ENCODE measurements at regions not wholly inside any gene's neighbourhood (a gene's known extent, or its start where the extent isn't known, plus 50 kb on each side); places are given as distances from the start of the nearest gene placed in this dataset.

DNA sequence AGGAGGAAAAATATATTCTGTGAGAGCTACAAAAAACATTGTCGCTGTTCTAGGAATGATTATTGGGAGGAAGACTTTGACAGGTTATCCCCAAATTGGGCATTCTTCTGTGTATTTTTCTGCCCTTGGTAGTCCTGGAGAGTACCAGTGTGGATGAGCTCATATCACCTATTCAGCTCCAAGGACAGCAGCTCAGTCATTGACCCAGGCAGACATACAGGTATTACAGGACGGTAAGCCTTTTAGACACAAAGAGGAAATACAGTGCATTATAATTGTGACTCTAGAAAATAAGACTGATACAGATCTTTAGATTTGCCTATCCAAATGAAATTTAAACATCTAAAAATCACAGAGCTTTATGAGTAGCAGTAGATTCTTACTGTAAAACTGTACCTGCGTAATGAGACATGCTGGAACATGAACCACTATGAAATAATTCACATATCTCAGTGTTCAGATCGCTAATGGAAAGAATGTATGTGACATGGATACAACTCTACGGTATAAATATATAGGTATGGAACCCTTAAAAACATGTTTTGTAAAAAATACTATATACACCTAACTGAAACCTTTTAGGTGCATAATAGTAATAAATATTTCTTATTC, 56.0 kb downstream of the PLK2 start:
- DNase-seq (ENCODE audit: low read depth), result no peak

DNA sequence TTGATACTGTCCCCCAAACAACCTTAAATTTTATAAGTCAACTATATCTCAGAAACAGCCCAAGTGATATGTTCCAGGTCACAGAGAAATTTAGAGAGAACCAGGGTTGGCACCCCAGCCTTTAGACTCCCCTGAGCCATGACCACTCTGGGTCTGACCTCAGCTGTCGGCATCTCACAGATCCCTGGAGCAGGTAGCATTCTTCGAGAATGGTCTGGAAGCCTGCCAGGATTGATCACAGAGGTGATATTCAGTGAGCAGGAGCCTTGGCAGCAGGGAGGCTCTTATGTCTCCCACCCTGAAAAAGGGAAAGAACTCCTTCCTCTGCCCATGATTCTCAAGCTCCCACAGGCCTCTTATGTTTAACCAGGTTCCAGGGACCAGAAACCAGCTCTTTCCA, 58.2 kb downstream of the PLK2 start:
- no peak for DNase-seq (ENCODE audit: low read depth)

DNA sequence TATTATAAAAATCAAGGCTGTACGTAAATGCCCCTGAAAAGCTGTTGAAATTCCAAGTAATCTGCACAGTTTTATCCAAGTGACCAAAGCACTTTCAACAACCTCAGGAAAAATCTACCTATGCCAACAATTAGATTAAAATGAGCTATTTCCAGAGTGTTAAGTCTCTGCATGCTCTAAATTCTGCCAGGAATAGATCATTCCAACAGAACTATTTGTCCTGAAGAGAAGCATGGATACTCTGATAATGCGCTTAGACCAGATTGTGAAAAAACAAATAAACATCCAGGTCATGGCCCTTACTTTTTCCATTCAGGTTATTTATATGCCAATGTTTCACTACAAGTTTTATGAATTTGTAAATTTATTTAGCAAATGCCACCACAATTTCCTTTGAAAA, 59.1 kb downstream of the PLK2 start:
- DNase-seq (ENCODE audit: low read depth), result no peak

DNA sequence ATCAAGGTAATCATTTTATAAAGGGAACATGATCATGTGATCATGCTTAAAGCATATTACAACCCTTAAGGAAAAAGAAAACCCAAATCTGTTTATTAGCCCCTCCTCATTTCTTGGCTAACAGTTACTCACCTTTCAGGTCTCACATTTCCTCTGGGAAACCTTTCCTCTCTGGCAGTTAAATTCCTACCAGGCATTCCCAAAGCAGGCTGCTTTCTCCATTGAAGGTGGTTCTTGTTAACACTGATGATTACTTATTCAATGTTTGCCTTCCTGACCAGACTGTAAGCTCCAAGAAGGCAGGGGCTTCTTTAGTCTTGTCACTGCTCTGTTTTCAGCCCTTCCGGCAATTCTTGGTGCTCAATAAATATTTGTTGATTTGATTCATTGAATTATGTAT, 59.9 kb downstream of the PLK2 start:
- DNase-seq (ENCODE audit: low read depth), result no peak

DNA sequence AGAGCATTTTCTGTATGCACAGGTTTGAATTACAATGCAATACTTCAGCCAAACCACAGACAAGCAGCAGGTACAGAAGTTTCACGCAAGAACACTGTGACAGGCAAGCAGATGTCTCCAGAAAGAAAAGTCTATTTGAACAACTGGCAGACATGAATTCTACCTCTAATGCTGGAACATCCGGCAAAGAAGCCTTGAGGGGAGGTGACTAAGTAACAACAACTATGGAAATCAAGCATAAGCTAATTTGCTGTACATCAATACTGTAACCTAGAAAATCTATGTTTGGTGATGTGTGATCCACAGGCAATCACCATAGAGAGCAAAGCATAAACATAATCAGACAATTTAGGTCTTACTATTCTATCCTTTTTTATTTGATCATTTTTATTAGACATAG, 65.5 kb downstream of the PLK2 start:
- DNase-seq (ENCODE audit: low read depth), result no peak

DNA sequence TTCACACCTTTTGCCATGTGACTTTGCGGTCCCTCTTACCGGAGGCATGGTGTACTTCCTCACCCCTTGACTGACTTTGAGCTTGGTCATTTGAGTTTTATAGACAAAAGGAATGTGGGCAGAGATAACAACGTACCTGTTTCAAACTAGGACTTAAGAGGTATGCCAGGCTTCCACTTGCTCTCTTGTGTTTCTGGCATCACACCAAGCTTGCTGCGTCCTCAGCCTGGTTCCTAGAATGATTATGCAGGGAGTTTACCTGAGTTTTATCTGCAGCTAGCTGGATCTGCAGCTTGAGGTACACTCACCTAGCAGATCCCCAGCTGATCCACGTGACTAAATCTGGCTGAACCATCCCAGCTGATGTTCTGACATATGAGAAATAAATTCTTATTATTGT, 66.2 kb downstream of the PLK2 start:
- DNase-seq (ENCODE audit: low read depth), result no peak

DNA sequence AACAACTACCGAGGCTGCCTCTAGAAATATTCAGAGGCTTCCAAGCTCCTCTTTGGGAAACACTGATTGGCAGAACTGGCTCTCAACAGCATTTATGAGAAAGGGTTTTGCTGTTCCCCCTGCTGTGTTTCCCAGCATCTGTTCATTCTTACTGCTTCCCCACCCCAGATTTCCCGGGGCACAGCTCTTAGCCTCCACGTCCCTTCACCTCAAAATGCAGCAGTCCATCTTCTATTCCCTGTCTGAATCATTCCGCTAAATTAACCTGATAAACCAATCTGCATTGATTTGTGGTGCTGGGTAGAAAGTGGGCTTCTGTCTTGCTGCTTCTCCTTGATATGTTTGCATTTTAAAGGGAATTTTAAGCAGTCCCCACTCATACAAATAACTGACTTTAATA, 67.4 kb downstream of the PLK2 start:
- DNase-seq (ENCODE audit: low read depth), result no peak

DNA sequence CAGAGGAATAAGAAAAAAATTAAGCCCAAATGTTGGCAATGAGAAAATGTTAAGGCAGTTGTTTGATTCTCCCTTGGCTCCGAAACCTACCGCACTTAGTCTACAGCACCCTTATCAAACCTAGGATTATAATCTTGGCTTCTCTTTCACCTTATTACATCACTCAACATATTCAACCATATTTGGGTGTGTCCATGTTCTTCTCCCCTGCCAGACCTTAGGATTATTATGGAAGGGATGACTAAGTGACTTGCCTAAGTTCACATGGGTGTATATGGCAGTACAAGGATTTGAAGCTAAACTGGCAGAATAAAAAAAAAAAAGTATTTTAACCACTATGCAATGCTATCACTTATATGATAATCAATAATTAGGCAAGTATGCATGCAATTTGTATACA, 76.4 kb downstream of the PLK2 start:
- DNase-seq (ENCODE audit: low read depth), result no peak

DNA sequence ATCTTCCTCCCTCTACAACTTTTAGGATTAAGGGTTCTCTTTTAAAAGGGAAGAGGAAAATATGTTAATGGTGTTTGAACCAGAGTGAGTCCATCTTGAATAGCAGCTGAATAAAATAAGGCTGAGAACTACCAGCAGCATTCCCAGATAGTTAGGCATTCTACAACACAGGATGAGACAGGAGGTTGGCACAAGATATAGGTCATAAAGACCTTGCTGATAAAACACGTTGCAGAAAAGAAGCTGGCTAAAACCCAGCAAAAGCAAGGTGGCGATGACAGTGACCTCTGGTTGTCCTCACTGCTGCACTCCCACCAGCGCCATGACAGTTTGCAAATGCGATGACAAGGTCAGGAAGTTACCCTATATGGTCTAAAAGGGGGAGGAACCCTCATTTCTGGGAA, 77.8 kb downstream of the PLK2 start:
- DNase-seq (ENCODE audit: low read depth), result no peak

DNA sequence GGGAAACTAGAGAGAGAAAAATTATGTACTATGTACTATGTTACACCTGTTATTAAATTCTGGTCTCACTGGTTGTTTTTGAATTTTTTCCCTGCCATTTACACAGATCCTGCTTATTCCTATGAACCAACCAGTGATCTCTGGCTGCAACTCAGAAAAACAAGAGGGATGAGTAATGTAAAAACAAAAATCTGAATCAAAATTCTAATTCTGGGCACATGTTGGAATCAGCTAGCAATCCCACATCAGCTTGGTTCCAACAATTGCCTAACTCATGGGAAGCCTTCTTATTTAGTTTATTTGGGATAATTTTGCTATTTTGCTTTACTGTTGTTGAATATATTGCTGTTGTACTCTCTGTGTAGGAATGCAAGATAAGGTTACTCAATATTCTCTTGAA, 78.3 kb downstream of the PLK2 start:
- DNase-seq (ENCODE audit: low read depth), result no peak

DNA sequence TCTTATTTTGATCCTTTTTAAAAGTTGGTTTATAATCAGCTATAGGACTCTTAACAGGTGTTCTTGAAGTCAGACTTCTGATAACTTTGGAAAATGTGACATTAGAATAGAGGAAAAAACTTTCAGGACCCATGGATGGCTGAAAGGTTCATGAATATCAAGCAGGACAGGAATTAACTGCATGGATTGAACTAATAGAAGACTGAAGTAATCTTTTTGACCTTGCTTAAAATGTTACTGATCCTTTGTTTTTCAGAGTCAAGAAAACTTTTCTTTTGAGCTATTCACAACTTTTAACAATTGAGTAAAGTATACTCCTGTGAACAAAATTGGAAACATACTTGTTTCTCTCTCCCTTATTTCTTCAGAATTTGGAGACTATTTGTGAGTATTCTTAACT, 79.2 kb downstream of the PLK2 start:
- peak; percentile 4 for DNase-seq (ENCODE audit: low read depth)

DNA sequence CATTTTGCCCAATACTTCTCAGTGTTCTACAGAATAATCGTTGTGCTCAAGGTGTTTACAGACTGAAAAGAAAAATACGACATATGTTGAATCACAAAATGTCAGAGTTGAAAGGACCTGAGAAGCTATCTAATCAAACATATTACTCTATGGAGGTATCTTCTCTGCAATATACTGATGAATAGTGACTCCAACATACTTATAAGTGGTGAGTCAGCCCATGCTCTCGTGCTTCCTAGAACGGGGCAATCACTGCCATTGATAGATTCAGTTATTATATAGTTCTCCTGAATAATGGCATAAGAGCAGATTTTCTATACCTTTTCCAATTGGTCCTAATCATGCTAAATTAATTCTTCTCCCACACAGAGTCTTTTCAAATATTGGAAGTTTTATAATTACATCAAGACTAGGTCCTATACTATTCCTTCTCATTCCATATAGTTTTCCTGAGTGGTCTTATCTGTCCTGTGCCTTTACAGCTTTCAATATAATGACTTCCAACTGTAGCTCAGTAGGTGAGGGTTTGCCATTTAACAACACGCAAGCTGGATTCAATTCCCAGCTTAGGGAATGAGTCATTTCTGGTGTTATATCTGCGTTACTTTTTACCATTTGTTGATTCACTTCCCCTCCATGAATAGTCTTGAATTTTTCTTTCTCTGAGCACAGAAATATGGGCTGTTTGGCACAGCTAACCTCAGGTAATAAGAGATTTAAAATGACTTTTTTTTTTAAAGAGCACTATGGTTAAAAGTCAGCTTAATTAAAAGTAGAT, 81.1 kb downstream of the PLK2 start:
- no peak for DNase-seq (ENCODE audit: low read depth)

DNA sequence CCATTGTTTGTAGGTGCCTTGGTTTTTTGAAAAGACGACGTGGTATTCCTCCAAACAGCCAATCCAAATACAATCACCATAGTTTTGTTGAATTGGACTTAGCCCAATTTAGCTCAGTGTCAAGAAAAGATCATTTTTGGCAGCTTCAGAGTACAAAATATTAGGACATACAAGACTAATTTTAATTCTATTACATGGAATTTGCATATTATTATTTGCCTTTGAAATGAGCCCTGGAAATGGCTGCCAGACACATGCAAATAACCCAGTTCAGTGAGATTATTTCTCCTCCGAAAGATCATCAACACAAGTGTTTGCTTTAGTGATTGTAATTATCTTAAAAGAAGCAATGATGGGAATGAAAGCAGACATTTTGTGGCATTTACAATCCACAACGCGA, 89.3 kb downstream of the PLK2 start:
- DNase-seq (ENCODE audit: low read depth), result no peak

DNA sequence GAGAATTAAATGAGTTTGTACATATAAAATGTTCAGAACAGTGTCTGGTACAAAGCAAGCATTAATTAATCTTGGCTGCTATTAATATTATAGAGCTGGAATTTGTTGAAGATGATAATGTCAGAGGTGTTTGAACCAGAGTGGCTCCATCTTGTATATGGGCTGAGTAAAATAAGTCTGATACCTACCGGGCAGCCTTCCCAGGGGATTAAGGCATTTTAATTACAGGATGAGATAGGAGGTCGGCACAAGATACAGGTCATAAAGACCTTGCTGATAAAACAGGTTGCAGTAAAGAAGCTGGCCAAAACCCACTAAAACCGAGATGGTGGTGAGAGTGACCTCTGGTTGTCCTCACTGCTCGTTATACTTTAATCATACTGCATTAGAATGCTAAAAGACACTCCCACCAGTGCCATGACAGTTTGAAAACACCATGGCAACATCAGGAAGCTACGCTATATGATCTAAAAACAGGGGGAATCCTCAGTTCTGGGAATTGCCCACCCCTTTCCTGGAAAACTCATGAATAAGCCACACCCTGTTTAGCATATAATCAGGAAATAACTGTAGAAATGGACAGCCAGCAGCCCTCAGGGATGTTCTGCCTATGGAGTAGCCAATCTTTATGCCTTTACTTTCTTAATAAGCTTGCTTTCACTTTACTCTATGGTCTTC, 90.2 kb downstream of the PLK2 start:
- no peak for DNase-seq (ENCODE audit: low read depth)

DNA sequence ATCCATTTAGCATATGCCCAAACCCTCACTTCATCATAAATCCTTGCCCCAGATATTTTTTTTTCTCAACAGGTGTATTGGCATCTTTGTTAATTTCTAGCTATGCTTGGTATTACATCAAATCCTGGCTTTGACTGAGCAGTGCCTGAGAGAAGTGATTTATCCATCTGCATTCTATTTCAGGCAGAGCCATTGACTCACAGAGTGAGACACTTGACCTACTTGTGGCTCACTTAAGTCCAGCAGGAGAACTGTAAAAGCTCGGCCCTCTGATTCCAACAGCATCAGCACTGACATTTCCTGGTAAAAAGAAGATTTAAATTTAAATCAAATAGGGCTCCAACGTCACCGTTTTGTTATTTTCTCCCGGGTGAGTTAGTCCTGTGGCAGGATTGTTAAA, 93.4 kb downstream of the PLK2 start:
- peak; percentile 52 for DNase-seq (ENCODE audit: low read depth)

DNA sequence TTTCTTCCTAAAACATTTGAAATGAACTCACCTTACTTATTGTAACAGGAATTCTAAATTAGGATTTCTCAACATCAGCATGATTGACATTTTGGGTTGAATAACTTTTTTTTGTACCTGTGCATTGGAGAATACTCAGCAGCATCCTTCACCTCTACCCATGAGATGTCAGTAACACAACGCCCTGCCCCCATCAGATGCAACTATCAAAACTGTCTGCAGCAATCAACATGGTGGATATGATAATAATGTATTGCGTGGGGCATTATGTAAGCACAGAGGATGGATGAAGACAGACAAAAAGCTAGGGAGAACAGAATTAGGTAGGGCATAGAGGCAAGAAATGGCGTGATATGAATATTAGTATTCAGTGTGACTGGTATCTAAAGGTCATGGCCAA, 94.1 kb downstream of the PLK2 start:
- DNase-seq (ENCODE audit: low read depth), result no peak

DNA sequence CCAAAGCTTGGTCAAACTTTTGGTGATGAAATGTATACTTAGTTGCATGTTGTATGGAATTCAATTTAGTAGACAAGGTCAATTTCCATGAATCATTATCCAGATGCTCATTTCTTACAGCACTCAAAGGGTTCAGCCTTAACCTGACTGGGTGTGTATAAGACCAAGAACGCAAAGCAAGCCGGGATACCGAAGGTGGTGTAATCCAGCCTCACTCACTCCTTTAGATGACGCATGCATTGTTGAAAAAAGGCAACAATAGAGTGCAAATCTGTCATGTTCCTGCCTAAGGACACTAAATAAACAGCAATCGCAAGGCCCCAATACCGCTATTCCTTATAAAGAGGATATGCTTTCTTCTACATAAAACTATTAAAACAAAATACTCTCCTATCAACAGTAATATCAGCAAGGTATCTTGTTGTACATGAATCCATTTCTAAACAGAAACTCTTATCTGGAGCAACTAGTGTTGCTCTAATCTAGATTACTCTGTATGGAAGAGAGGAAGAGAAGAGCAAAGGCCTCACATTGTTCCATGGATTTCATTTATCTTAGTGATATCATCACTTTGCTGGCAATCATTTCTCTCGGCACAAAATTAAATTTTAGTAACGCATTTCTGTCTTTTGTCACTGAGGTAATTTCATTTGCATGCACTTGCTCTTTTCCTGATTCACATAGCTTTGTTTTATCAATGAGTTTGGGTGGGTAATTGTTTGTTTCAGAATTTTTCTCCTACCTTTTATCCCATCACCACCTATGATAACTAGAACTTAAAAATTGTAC, 96.2 kb downstream of the PLK2 start:
- no peak for DNase-seq (ENCODE audit: low read depth)

DNA sequence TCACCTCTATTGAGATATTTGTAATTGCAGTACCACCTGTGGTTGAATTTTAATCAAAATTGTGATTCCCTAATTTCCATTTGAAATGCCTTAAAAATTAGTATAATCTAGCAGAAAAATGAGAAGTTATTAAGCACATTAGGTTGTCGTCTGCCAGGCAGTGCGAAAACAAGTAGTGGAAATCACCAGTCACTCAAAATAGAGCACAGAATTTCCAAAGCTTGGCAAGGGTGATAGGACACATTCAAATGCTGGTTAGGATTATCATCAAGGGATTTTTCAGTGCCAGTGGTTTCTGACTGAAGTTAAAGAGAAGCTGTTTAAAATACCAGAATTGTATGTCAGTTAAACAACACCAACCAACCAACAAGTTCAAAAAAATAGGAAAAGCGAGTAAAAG, 97.8 kb downstream of the PLK2 start:
- DNase-seq (ENCODE audit: low read depth), result no peak

DNA sequence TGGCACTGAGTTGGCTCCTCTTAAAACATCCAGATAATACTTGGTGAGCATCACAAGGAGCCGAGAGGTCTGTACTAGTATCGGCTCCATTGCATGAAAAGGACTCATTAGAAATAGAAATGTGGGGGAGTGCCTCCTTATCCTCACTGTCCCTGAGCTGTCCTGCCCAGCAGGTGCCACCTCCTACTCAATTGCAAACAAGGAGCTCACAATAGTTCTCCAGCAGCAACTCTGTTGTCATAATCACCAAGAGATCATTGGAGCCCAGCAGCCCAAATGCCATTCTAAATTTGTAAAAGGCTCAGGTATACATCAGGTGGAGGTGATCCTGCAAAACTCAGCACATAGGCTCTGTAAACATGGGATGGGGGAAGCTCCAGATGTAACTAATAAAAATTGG, 99.1 kb downstream of the PLK2 start:
- no peak for DNase-seq (ENCODE audit: low read depth)

DNA sequence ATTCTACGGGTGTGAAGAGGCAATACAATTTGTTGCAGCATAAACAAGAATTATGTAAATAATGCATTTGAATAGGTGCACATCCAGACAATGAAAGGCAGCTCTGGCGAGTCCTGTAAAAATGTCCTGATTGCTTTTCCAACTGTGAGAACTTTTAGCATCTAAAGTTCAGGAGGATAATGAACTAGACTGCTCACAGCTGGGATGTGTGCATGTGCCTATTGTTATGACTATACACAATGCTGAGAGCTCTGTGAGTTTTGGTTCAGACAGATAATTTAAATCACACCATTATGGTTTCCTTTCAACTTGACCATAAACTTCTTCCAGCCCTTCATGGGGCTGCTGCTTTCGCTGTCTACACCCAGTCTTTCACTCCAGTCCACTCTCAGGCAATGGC, 99.9 kb downstream of the PLK2 start:
- no peak for DNase-seq (ENCODE audit: low read depth)

DNA sequence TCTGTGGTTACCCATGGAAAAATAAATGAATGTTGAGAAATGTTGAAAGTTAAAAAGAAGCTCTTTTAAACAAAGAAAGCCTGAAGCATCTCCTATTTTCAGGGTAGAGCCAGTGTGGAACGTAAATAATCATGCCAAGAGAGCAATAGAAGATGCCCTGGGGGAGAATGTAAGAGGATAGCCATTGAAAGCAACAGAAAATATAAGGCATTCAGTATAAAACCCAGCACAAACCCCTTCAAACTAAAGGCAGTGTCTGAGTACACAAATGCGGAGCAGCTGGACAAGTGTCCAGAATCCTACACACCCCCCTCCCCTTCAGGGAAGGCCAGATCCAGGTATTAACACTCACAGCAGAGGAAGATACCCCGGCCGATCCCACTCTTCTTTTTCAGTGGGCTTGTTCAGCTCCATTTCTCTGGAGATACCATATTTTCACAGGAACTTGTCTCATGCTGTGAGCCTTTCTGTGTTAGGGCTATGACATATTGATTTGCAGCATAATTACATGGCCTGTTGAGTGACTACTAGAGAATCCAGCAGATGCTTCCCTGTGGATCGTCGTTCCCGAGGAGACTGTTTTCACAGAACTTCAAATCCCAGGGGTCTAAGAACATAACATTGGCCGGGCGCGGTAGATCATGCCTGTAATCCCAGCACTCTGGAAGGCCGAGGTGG, 101.2 kb downstream of the PLK2 start:
- DNase-seq (ENCODE audit: low read depth), result no peak
